HuH-7.5 (cell line): ENCODE measurements at regions not wholly inside any gene's neighbourhood (a gene's known extent, or its start where the extent isn't known, plus 50 kb on each side); places are given as distances from the start of the nearest gene placed in this dataset.

Experiments
- DNase-seq: peaks from one replicate; pipeline ENCODE4 v3.0.0; 2011; ENCODE audit warnings: low spot score

- DNase-seq = no peak
These were observed 395.2 kb upstream of the DCN start for GRCh38 chr12:91577586-91578539.

GRCh38 chr12:91576432-91576831, 393.8 kb upstream of the DCN start:
- no peak for DNase-seq

- no peak for DNase-seq
These were observed 393.0 kb upstream of the DCN start for GRCh38 chr12:91575630-91576029.

- no peak for DNase-seq
These were observed 392.4 kb upstream of the DCN start for GRCh38 chr12:91574975-91575374.

GRCh38 chr12:91574391-91574790, 391.8 kb upstream of the DCN start:
- no peak for DNase-seq

GRCh38 chr12:91572869-91573268, 390.3 kb upstream of the DCN start:
- DNase-seq = no peak

GRCh38 chr12:91567100-91567485, 384.5 kb upstream of the DCN start:
- no peak for DNase-seq

- no peak for DNase-seq
These were observed 383.9 kb upstream of the DCN start for GRCh38 chr12:91566328-91567099.

- no peak for DNase-seq
These were observed 383.2 kb upstream of the DCN start for GRCh38 chr12:91565846-91566245.

GRCh38 chr12:91565246-91565645, 382.6 kb upstream of the DCN start:
- DNase-seq = no peak

GRCh38 chr12:91563011-91563765, 380.6 kb upstream of the DCN start:
- no peak for DNase-seq

- DNase-seq = no peak
These were observed 379.9 kb upstream of the DCN start for GRCh38 chr12:91562476-91562875.

GRCh38 chr12:91561958-91562325, 379.3 kb upstream of the DCN start:
- no peak for DNase-seq

- DNase-seq = no peak
These were observed 378.8 kb upstream of the DCN start for GRCh38 chr12:91561301-91561957.

- DNase-seq = no peak
These were observed 374.3 kb upstream of the DCN start for GRCh38 chr12:91556909-91557308.

GRCh38 chr12:91555436-91556415, 373.1 kb upstream of the DCN start:
- DNase-seq = no peak

GRCh38 chr12:91551927-91552326, 369.3 kb upstream of the DCN start:
- DNase-seq = no peak

GRCh38 chr12:91551242-91551641, 368.6 kb upstream of the DCN start:
- DNase-seq = no peak

GRCh38 chr12:91542666-91543065, 360.0 kb upstream of the DCN start:
- DNase-seq = no peak

- DNase-seq = no peak
These were observed 359.4 kb upstream of the DCN start for GRCh38 chr12:91542067-91542466.

GRCh38 chr12:91538418-91538817, 355.8 kb upstream of the DCN start:
- DNase-seq = no peak
